Fibroblast of the aortic adventitia (primary cell): ENCODE measurements at regions not wholly inside any gene's neighbourhood (a gene's known extent, or its start where the extent isn't known, plus 50 kb on each side); places are given as distances from the start of the nearest gene placed in this dataset.

ENCODE experiments used
- DNase-seq: peaks from one replicate; pipeline ENCODE4 v3.0.0-alpha.2; 2010; ENCODE audit warnings: low read depth
- H3K4me3 ChIP-seq: 2 replicates; pipeline ENCODE4 v1.5.1; 2011; ENCODE audit warnings: low read depth, mild to moderate bottlenecking, control low read depth, low read length, moderate library complexity
- TF ChIP-seq, protein P1 (sequence below): IDR thresholded peaks from 2 replicates; pipeline ENCODE4 v1.5.1; 2011; ENCODE audit warnings: mild to moderate bottlenecking, low read length, control low read depth, inconsistent platforms; ENCODE audit not compliant: insufficient read depth

DNA sequence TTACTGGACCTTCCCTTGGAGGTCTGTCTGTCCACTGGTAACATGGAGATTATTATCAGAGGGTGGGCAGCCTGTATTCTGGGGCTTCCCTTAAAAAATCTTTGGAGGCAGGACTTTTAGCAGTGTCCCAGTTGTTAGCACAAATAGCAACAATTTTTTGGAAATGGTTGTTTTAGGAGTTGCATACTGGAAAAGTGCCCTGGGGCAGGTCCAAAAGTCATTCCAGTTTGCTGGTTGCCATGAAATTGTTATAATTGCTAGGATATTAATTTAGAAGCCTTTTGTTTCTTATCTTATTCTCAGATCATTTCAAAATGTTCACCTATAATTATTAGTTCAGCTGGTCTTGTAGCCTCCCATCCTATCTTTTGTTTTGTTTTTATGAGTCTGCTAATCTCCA lies 71.0 kb downstream of the PTGS2 start:
- no peak for DNase-seq
- no peak overlapping the region for H3K4me3 ChIP-seq
- TF ChIP-seq, protein P1, sequence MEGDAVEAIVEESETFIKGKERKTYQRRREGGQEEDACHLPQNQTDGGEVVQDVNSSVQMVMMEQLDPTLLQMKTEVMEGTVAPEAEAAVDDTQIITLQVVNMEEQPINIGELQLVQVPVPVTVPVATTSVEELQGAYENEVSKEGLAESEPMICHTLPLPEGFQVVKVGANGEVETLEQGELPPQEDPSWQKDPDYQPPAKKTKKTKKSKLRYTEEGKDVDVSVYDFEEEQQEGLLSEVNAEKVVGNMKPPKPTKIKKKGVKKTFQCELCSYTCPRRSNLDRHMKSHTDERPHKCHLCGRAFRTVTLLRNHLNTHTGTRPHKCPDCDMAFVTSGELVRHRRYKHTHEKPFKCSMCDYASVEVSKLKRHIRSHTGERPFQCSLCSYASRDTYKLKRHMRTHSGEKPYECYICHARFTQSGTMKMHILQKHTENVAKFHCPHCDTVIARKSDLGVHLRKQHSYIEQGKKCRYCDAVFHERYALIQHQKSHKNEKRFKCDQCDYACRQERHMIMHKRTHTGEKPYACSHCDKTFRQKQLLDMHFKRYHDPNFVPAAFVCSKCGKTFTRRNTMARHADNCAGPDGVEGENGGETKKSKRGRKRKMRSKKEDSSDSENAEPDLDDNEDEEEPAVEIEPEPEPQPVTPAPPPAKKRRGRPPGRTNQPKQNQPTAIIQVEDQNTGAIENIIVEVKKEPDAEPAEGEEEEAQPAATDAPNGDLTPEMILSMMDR = no peak

DNA sequence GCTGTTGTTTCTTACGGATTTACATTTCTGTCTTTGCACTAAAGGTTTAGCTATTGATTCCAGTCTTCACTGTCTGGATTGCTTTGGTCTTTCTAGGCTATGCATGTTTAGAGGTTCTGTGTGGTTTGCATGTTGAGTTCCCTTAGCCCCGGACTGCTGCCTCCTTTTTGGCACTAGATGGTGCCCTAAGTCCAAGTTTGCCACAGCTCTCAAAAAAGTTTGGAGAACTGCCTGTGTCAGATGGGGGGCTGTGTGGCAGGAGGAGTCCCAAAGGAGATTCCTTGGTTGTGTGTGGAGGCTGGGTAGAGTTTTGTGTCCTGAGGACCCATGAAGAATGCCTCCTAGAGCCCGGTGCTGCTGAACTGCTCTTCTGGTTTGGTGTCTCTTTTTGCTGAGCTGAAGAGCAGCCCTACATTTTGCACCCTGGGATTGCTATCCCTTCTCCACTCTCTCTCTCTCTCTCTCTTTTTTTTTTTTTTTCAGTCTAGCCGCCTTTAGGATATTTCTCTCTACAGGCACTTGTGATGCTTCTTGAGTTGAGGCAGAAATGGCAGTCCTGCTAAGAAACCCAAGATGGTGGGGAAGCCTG lies 74.4 kb downstream of the PTGS2 start:
- TF ChIP-seq, protein P1 = peak; percentile 92
- no peak overlapping the region for H3K4me3 ChIP-seq
- DNase-seq = peak; percentile 85

DNA sequence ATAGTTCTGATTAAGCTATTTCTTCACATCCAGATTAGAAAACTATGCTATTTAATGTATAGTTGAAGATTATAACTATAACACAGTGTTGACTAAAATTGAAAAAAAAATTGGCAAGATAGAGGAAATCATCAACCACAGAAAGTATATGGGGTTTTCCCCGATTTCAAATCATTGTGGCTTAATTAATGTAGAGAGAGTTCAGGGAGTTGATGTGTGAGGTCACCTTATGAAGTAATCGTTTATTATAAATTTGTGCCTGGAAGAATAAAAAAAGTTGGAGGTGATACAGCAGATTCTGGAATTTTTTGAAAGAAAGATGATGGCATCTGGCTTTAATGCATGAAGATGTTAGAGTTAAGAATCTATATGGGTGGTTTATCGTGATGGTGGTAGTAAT lies 84.3 kb downstream of the PTGS2 start:
- no peak for DNase-seq
- H3K4me3 ChIP-seq = no peak overlapping the region
- TF ChIP-seq, protein P1 = no peak

DNA sequence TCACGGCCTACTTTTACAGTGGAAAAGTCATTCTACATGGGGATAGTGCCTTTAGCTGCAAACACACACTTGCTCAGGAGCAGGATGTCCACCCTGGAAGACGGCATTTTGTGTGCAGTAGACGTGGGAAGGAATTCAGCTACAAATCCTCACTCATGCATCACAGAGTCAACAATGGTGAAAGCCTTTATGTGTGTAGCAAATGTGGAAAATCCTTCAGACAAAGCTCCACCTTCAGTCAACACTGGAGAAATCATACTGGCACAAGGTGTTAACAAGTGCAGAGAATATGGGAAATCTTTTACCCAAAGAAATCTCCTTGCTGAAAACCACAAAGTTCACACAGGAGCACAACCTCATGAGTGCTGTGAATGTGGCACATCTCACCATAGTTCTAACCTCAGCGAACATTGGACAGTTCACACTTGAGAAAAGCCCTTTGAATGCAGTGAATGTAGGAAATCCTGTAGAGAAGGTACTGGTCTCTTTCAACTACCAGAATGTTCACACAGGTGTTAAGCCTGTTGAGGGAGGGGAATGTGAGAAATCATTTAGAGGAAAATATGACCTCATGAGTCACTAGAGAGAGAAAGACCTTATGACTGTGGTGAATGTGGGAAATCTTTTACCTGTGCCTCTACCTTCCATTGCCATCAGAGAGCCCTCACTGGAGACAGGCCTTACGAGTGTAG lies 101.8 kb downstream of the PTGS2 start:
- TF ChIP-seq, protein P1 = no peak
- no peak overlapping the region for H3K4me3 ChIP-seq

DNA sequence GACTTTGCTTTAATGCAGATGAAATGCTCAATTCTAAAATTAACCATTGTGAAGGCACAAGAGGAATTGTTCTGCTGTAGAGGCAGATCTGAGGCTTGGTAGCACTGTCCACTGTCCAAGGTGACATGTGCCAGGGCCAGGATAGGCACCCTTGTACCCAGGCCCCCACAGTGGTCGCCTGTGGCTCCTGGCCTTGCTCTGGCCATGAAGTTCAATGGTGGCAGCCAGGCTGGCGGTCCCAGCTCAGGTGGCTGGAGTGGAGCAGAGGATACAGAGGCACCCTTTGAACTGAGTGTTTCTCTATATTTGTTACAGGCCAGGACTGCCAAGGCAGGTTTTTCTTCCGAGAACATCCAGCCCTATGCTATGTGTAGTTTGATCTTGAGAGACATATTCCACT lies 102.6 kb downstream of the PTGS2 start:
- no peak for DNase-seq
- no peak overlapping the region for H3K4me3 ChIP-seq
- TF ChIP-seq, protein P1 = no peak

More for the DNA sequence above, 101.8 kb downstream of the PTGS2 start:
- DNase-seq = no peak

DNA sequence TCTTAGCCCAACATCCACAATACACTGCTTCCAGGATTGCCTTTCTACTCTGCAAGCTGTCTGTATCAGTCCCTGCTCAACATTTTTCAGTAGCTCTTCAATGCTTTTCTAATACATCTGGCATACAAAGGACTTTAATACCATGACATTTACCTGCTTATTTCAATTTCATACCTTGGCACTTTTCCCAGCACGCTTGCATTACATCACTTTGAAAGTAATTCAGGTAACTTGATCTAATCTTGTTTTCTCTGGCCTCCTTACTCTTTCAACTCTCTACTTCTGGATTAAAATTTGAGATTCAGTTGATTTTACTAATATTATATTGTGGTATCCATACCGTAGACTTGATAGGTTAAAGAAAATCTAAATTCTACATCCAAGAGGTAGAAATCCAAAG lies 103.0 kb downstream of the PTGS2 start:
- no peak for DNase-seq
- TF ChIP-seq, protein P1 = no peak
- H3K4me3 ChIP-seq = no peak overlapping the region
